Epithelial cell of esophagus (primary cell): ENCODE measurements at regions not wholly inside any gene's neighbourhood (a gene's known extent, or its start where the extent isn't known, plus 50 kb on each side); places are given as distances from the start of the nearest gene placed in this dataset.
A peak's percentile ranks its signal among the peaks of the same experiment; 100 is the strongest.

Experiments
- DNase-seq: peaks from one replicate; pipeline ENCODE4 v3.0.0; 2010; ENCODE audit warnings: low read depth
- H3K4me3 ChIP-seq: 2 replicates; pipeline ENCODE4 v1.5.1; 2011; ENCODE audit warnings: mild to moderate bottlenecking, low read length, control low read depth
- CTCF ChIP-seq: IDR thresholded peaks from 2 replicates; pipeline ENCODE4 v1.5.1; 2011; ENCODE audit warnings: low read depth, mild to moderate bottlenecking, low read length, control low read depth, inconsistent platforms; ENCODE audit not compliant: insufficient read depth; ENCODE audit errors: missing control alignments

- TF ChIP-seq CTCF, result no peak
- H3K4me3 ChIP-seq, result no peak overlapping the region
- no peak for DNase-seq
These were observed 558.1 kb downstream of the ETS1 start for GRCh38 chr11:128029219-128029722.

- TF ChIP-seq CTCF, result no peak
- DNase-seq, result peak; percentile 97
- no peak overlapping the region for H3K4me3 ChIP-seq
These were observed 560.8 kb downstream of the ETS1 start for GRCh38 chr11:128026596-128026995.

GRCh38 chr11:128022761-128023160, 564.6 kb downstream of the ETS1 start:
- no peak overlapping the region for H3K4me3 ChIP-seq
- TF ChIP-seq CTCF, result no peak
- no peak for DNase-seq

GRCh38 chr11:128022007-128022368, 565.4 kb downstream of the ETS1 start:
- TF ChIP-seq CTCF, result no peak
- H3K4me3 ChIP-seq, result no peak overlapping the region
- DNase-seq, result peak; percentile 68

- peak; percentile 22 for TF ChIP-seq CTCF
- no peak overlapping the region for H3K4me3 ChIP-seq
- no peak for DNase-seq
These were observed 565.9 kb downstream of the ETS1 start for GRCh38 chr11:128021349-128022006.

GRCh38 chr11:128018692-128019091, 568.7 kb downstream of the ETS1 start:
- TF ChIP-seq CTCF, result no peak
- no peak for DNase-seq
- no peak overlapping the region for H3K4me3 ChIP-seq

- DNase-seq, result no peak
- TF ChIP-seq CTCF, result no peak
These were observed 581.8 kb downstream of the ETS1 start for GRCh38 chr11:128005562-128005961.

More at GRCh38 chr11:128005562-128005961, 581.8 kb downstream of the ETS1 start:
- no peak overlapping the region for H3K4me3 ChIP-seq
